Right cardiac atrium (tissue), 5 donors: ENCODE measurements at regions not wholly inside any gene's neighbourhood (a gene's known extent, or its start where the extent isn't known, plus 50 kb on each side); places are given as distances from the start of the nearest gene placed in this dataset.
A peak's percentile ranks its signal among the peaks of the same experiment; 100 is the strongest.

Experiments
- ATAC-seq, 2 donors: fragments of 200-7000 bp; cut with Tn5 transposase; one replicate each; pipeline versions ENCODE4 v1.8.0 to v1.9.1; 2020; ENCODE audit warnings: moderate library complexity in 2 of 2, mild to moderate bottlenecking in 1 of 2
- DNase-seq, 3 donors: peaks; one replicate each; pipeline ENCODE4 v3.0.0-alpha.2; 2020
- H3K27ac ChIP-seq: one replicate; pipeline ENCODE4 v1.5.1; 2013; ENCODE audit warnings: mild to moderate bottlenecking, low read length, control low read depth, moderate library complexity
- H3K27me3 ChIP-seq: one replicate; pipeline ENCODE4 v1.6.1; 2013; ENCODE audit not compliant: control insufficient read depth, insufficient read depth
- H3K4me1 ChIP-seq: one replicate; pipeline ENCODE4 v1.6.1; 2013; ENCODE audit warnings: low read length; ENCODE audit not compliant: control insufficient read depth, insufficient read depth
- H3K4me3 ChIP-seq: one replicate; pipeline ENCODE4 v1.5.1; 2013; ENCODE audit warnings: low read length, control low read depth
- H3K9me3 ChIP-seq: one replicate; pipeline ENCODE4 v1.6.1; 2013; ENCODE audit warnings: low read length; ENCODE audit not compliant: control insufficient read depth
- WGBS: extraction: QIAGEN DNeasy Blood & Tissue Kit; methylation state at CpG from one replicate; pipeline ENCODE4 v1.1.7; 2013; 5-methylcytosine and 5-hydroxymethylcytosine counted together
- intact Hi-C, 4 donors: fragments of 100-400 bp; cut with DNase I; formaldehyde crosslinking; loops; one replicate each; pipeline versions ENCODE4 v1.11.0 to v1.14.0; 2022 to 2023
- donor health status: healthy with polysubstance abuse.
- donor health status: DM: no; HTN: yes; CAD: no.
- donor health status: DM: no; HTN: no; CAD: no.
- donor health status: DM: no; HTN: yes; CAD: no; lungs with severe emphysema.
- donor health status: DM: yes; HTN: yes; CAD: no.

DNA sequence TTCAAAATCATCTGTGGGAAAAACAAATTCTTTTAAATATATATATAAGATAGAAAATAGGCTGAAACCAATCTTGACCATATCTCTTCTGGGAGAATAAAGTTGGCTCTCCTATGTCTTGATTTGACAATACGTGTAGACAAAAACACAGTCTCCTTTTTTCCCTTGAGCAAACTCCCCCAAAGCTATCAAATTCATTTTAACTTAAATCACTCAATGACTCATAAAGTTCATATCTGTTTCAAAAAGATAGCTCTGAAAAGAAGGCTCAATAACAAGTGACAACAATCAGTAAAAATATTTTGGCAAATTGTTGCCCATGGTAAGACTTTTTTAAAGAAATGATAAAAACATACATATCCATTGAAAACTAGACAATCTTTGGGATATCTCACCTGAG lies 236.0 kb upstream of the TENT5A start:
- Histone ChIP-seq H3K4me3 (no peak overlapping the region), H3K4me1 (no peaks in the 10 kb centered on the region), H3K27ac (no peak overlapping the region), H3K9me3 (no peaks in the 10 kb centered on the region), H3K27me3 (no peaks in the 10 kb centered on the region)
- ATAC-seq (no peak), DNase-seq (no peak)
- WGBS: 67% methylated on average over 1 of the region's 1 CpG
- intact Hi-C loops: no loop called here

DNA sequence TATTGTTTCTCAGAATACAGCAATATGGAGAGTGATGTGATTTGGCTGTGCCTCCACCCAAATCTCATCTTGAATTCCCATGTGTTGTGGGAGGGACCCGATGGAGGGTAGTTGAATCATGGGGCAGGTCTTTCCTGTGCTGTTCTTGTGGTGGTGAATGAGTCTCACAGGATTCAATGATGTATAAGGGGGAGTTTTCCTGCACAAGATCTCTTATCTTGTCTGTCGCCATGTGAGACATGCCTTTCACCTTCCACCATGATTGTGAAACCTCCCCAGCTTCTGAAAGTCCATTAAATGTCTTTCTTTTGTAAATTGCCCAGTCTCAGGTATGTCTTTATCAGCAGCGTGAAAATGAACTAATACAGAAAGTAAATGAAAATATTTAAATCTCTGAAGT lies 234.8 kb upstream of the TENT5A start:
- intact Hi-C loops: no loop called here
- 77% methylated on average over 3 of the region's 3 CpGs for WGBS
- Histone ChIP-seq H3K9me3 (no peaks in the 10 kb centered on the region), H3K27ac (no peak overlapping the region), H3K4me3 (no peak overlapping the region), H3K4me1 (no peaks in the 10 kb centered on the region), H3K27me3 (no peaks in the 10 kb centered on the region)
- ATAC-seq (no peak), DNase-seq (no peak)

DNA sequence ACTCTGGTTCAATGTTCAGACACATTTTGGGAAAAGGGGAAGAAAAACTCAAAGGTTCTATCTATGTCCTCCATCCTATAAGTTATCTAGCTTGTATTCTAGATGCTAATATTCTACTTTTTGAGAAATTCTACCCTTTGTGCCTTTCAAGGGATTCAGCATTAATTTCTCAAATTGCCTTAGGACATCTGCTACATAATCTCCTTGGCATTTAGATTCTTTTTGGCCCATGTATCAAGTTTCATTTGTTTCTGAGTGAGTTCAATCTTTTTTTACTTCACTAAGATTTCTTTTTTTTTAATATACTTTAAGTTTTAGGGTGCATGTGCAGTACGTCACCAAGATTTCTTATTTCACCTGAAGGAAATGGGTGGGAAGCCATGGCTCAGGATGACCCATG lies 232.7 kb upstream of the TENT5A start:
- intact Hi-C loops: no loop called here
- H3K4me1 ChIP-seq: no peaks in the 10 kb centered on the region
- WGBS: 73% methylated on average over 1 of the region's 1 CpG
- H3K9me3 ChIP-seq: no peaks in the 10 kb centered on the region
- ATAC-seq (no peak), DNase-seq (no peak)
- no peak overlapping the region for H3K4me3 ChIP-seq
- H3K27ac ChIP-seq: no peak overlapping the region
- no peaks in the 10 kb centered on the region for H3K27me3 ChIP-seq

DNA sequence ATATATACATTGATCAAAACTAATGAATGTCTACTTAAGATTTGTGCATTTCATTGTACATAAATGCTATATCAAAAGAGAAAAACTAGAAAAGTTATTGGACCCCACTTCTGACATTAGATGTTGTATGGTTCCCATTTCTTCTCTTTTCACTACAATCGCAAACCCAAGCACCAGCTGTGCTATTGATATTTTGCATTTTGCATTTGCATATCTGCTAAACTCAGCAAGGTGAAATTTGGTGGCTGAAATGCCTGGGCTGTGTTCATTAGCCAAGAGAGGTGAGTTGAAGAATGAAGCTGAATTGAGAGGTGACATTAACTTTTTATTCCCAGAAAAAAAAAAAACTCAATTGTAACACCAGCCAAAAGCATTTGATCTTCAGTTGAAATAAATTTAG lies 232.1 kb upstream of the TENT5A start:
- ATAC-seq (no peak), DNase-seq (no peak)
- Histone ChIP-seq H3K9me3 (no peaks in the 10 kb centered on the region), H3K27me3 (no peaks in the 10 kb centered on the region), H3K4me3 (no peak overlapping the region), H3K4me1 (no peaks in the 10 kb centered on the region), H3K27ac (no peak overlapping the region)
- 95% methylated on average over 1 of the region's 1 CpG for WGBS
- intact Hi-C loops: no loop called here

DNA sequence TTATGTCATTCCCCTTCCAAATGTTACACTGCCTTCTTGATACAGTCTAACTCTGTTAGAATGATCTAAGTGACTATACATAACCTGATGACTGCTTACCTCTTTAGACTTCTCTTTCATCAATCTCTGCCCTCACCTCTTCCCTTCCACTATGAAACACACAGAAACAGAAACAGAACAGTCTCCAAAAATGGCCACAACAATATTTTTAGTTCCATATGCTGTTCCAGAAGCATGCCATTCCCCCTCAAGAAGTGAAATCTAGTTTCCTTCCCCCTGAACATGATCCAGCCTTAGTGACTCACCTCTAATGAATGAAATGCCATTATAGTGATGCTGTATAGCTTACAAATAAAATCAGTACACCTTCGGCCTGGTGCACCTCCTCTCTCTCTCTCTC lies 229.3 kb upstream of the TENT5A start:
- no peaks in the 10 kb centered on the region for H3K4me1 ChIP-seq
- H3K27me3 ChIP-seq: no peaks in the 10 kb centered on the region
- intact Hi-C loops: no loop called here
- no peak overlapping the region for H3K4me3 ChIP-seq
- DNase-seq: no peak
- WGBS: 69% methylated on average over 1 of the region's 1 CpG
- H3K9me3 ChIP-seq: no peaks in the 10 kb centered on the region
- ATAC-seq: no peak
- no peak overlapping the region for H3K27ac ChIP-seq

DNA sequence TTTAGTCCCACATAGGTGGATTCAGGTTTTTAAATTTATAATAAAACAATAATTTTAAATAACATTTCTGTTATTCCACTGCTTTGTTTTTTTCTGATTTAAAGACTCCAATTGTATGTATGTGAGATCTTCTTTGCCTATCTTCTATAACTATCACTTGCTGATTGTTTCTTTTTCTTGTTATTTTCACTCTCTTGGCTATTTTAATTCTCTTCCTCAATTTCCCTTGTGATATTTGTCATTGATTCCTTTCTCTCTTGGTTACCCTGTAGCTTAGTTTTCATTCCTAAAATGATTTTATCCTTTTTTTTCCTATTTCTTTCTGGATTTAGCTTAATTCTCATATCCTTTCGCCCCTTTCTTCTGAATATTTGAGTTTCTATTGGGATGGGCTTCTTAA lies 227.3 kb upstream of the TENT5A start:
- Histone ChIP-seq H3K4me1 (no peaks in the 10 kb centered on the region), H3K27ac (no peak overlapping the region), H3K27me3 (no peaks in the 10 kb centered on the region), H3K9me3 (no peaks in the 10 kb centered on the region), H3K4me3 (no peak overlapping the region)
- WGBS: 87% methylated on average over 1 of the region's 1 CpG
- DNase-seq (no peak), ATAC-seq (no peak)
- intact Hi-C loops: no loop called here

DNA sequence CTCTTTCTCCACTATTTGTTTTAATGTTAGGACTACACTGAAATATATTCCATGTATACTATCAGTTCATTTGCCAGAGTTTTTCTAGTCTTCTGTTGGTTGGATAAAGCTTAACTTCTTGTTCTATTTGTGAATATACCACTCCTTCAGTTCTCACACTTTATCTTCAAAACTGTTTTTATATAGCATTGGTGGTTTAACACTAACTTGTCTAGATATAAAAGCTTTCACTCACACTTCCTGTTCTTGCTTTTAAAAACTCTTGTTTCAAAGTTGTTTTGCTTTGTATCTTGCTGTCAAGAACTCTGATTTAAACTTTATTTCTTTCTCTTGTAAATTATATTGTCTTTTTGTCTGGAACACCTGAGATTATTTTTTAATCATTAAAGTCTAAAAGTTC lies 226.8 kb upstream of the TENT5A start:
- no peak for DNase-seq
- intact Hi-C loops: no loop called here
- Histone ChIP-seq H3K27ac (no peak overlapping the region), H3K9me3 (no peaks in the 10 kb centered on the region), H3K27me3 (no peaks in the 10 kb centered on the region), H3K4me1 (no peaks in the 10 kb centered on the region), H3K4me3 (no peak overlapping the region)
- no peak for ATAC-seq

DNA sequence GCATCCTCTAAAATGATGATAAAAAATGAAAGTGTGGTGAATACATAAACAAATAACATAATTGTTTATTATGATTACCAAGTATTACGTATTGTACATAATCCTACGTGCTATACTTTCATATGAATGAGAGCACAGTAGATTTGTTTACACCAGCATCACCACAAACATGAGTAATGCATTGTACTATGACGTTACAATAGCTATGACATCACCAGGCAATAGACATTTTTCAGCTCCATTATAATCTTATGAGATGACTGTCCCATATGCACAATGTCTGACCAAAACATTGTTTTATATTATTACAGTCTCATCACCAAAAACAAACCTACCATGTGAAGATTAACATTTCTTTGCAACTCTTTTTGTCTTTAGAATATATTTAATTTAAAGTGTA lies 225.7 kb upstream of the TENT5A start:
- DNase-seq: no peak
- no peak for ATAC-seq
- Histone ChIP-seq H3K4me1 (no peaks in the 10 kb centered on the region), H3K4me3 (no peak overlapping the region), H3K9me3 (no peaks in the 10 kb centered on the region), H3K27me3 (no peaks in the 10 kb centered on the region), H3K27ac (no peak overlapping the region)
- intact Hi-C loops: no loop called here
- 82% methylated on average over 3 of the region's 3 CpGs for WGBS

DNA sequence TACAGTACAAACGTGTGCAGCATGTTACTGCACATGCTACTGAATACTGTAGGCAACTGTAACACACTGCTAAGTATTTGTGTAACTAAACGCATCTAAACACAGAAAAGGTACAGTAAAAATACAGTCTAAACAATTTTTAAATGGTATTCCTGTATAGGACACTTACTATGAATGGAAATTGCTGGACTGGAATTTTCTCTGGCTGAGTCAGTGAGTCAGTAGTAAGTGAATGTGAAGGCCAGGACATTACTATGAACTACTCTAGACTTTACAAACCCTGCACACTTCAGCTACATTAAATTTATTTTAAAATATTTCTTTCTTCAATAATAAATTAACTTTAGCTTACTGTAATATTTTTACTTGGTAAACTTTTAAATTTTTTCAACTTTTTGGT lies 225.0 kb upstream of the TENT5A start:
- no peak overlapping the region for H3K27ac ChIP-seq
- no peak for DNase-seq
- no peaks in the 10 kb centered on the region for H3K27me3 ChIP-seq
- intact Hi-C loops: no loop called here
- H3K4me3 ChIP-seq: no peak overlapping the region
- no peaks in the 10 kb centered on the region for H3K9me3 ChIP-seq
- ATAC-seq: no peak
- 89% methylated on average over 2 of the region's 2 CpGs for WGBS
- no peaks in the 10 kb centered on the region for H3K4me1 ChIP-seq

DNA sequence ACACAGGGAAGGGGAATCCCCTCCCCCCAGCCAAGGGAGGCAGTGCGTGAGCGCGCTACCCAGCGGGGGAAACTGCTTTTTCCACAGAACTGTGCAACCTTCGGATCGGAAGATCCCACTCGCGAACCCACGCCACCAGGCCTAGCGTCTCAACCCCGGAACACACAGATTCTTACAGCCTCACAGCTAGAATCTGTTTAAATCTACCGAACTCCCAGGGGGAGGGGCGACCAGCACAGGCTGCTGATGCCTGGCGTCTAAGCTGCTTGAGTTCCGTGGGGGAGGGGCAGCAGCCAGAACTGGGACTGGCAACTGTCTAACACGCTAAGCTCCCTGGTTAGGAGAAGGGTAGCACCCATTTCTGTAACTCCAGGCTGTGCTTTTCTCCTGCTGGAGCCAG lies 217.3 kb upstream of the TENT5A start:
- ATAC-seq: no peak
- WGBS: 85% methylated on average over 16 of the region's 16 CpGs

DNA sequence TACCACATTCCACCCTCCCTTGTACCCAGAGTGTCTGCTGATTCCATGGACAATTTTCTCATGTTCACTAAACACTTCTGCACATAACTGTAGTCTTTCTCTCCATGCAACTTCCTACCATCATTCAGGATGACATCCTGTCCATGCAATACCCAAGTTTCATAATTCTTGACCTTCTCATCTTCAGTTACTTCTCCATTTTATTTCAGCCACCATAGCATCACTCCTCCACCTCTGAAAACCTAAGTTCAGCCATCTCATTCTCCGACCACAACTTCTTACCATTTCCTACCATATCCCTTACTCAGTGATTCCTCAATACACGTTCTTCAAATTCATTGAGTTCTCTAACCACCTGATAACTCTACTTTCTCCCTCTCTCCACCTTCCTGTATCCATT lies 216.5 kb upstream of the TENT5A start:
- 74% methylated on average over 2 of the region's 2 CpGs for WGBS
- Histone ChIP-seq H3K4me3 (no peak overlapping the region), H3K4me1 (no peaks in the 10 kb centered on the region), H3K27me3 (no peaks in the 10 kb centered on the region), H3K27ac (no peak overlapping the region), H3K9me3 (no peaks in the 10 kb centered on the region)
- intact Hi-C loops: no loop called here
- DNase-seq (no peak), ATAC-seq (no peak)

More for the DNA sequence above, 217.3 kb upstream of the TENT5A start:
- H3K27me3 ChIP-seq: no peaks in the 10 kb centered on the region
- DNase-seq: peak in 1 of 3 donors; percentile 26
- H3K27ac ChIP-seq: no peak overlapping the region
- intact Hi-C loops: no loop called here
- H3K4me1 ChIP-seq: no peaks in the 10 kb centered on the region
- no peaks in the 10 kb centered on the region for H3K9me3 ChIP-seq
- H3K4me3 ChIP-seq: no peak overlapping the region

DNA sequence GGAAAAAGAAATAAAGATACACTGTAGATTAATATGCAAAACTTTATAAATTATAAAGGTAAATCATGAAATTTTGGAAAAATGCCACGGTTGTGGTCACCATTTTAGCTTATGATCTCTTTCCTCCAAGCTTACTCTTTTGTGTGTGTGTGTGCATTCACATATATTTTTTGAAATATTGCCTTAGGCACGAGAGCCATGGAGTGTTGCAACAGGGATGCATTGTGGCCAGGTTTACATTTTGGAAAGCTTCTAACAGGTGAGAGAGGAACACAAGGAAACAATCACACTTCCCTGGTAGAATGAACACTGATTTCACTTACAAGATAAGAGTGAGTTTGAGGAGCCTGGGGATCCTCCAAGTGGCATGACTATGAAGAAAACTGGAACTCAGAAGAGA lies 214.5 kb upstream of the TENT5A start:
- intact Hi-C loops: no loop called here
- H3K27ac ChIP-seq: no peak overlapping the region
- no peaks in the 10 kb centered on the region for H3K9me3 ChIP-seq
- no peak for ATAC-seq
- no peak overlapping the region for H3K4me3 ChIP-seq
- no peaks in the 10 kb centered on the region for H3K27me3 ChIP-seq
- H3K4me1 ChIP-seq: no peaks in the 10 kb centered on the region
- DNase-seq: no peak
- WGBS: 74% methylated on average over 2 of the region's 2 CpGs
